ENCODE measurements at regions not wholly inside any gene's neighbourhood (a gene's known extent, or its start where the extent isn't known, plus 50 kb on each side); places are given as distances from the start of the nearest gene placed in this dataset.

DNA sequence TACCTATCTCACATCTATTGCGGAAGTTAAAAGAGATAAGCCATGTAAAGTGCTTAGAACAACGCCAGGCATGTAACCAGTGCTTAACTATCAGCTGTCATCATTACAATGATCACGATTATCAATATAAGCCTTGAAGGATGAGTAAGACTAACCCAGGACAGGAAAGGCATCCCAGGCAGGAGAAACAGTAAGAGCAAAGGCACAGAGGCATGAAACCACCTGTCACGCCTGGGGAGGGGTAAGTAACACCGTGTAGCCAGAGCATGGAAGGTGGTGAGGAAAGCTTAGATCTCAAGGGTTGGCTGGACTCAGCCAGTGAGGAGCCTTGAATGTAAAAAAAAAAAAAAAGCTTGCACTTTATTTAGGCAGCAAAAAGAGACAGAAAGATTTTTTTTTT lies 71.7 kb upstream of the NOCT start:
- ATAC-seq (no peak), DNase-seq (no peak)
- Histone ChIP-seq H3K27me3 (no peaks in the 10 kb centered on the region), H3K4me1 (no peaks in the 10 kb centered on the region), H3K4me3 (no peak overlapping the region), H3K36me3 (no peaks in the 10 kb centered on the region), H3K27ac (no peak overlapping the region), H3K9me3 (no peaks in the 10 kb centered on the region)
- 86 to 94% methylated on average over 5 of the region's 5 CpGs for WGBS, 2 donors
- intact Hi-C loops (cut with DNase I): no loop called here
- TF ChIP-seq, protein P1, sequence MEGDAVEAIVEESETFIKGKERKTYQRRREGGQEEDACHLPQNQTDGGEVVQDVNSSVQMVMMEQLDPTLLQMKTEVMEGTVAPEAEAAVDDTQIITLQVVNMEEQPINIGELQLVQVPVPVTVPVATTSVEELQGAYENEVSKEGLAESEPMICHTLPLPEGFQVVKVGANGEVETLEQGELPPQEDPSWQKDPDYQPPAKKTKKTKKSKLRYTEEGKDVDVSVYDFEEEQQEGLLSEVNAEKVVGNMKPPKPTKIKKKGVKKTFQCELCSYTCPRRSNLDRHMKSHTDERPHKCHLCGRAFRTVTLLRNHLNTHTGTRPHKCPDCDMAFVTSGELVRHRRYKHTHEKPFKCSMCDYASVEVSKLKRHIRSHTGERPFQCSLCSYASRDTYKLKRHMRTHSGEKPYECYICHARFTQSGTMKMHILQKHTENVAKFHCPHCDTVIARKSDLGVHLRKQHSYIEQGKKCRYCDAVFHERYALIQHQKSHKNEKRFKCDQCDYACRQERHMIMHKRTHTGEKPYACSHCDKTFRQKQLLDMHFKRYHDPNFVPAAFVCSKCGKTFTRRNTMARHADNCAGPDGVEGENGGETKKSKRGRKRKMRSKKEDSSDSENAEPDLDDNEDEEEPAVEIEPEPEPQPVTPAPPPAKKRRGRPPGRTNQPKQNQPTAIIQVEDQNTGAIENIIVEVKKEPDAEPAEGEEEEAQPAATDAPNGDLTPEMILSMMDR (IDR thresholded peaks at IDR 0.05): no peak

DNA sequence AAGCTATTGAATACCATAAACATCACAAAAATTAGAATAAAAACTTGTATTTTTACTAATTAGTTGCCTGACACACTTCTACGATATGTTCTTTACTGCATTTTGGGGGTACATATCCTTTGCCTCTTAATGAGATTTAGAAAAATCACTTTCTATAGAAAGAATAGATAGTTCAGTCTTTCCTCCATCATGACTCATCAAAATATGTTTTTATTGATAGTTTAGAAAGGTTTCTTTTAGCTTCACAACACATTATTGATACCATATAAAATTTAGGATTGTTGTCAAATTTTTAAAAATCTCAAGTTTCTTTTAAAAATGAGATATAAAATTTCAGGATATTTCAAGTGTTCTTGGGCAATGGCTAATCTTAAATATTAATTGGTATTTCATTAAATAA lies 74.5 kb upstream of the NOCT start:
- Histone ChIP-seq H3K27ac (no peak overlapping the region), H3K36me3 (no peaks in the 10 kb centered on the region), H3K27me3 (no peaks in the 10 kb centered on the region), H3K9me3 (no peaks in the 10 kb centered on the region), H3K4me1 (no peaks in the 10 kb centered on the region), H3K4me3 (no peak overlapping the region)
- intact Hi-C loops (cut with DNase I): no loop called here
- ATAC-seq (no peak), DNase-seq (no peak)
- TF ChIP-seq, protein P1 (IDR thresholded peaks at IDR 0.05): no peak
- WGBS, 2 donors: 92 to 95% methylated on average over 1 of the region's 1 CpG

DNA sequence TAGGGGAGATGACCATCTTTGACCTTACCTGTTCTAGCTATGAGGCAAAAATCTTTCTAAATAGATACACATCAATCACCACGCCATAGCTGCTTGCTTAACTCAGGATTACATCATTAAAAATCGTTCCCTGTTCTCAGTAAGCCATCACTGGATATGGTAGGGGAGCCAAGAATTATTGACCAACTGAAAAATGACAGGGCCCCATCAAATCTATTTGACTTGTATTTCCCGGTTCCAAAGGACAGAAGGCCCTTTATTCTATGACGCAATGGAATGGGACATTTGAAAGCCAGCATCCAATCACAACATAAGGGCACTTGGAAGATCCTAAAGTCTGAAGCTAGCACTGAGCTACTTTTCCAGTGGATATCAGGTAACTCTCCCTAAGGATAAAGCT lies 75.6 kb upstream of the NOCT start:
- Histone ChIP-seq H3K4me3 (no peak overlapping the region), H3K27ac (no peak overlapping the region), H3K9me3 (no peaks in the 10 kb centered on the region), H3K27me3 (no peaks in the 10 kb centered on the region), H3K36me3 (no peaks in the 10 kb centered on the region), H3K4me1 (no peaks in the 10 kb centered on the region)
- ATAC-seq: no peak
- no peak for DNase-seq
- intact Hi-C loops (cut with DNase I): no loop called here
- TF ChIP-seq, protein P1 (IDR thresholded peaks at IDR 0.05): no peak
- WGBS, 2 donors: 73 to 78% methylated on average over 4 of the region's 4 CpGs

DNA sequence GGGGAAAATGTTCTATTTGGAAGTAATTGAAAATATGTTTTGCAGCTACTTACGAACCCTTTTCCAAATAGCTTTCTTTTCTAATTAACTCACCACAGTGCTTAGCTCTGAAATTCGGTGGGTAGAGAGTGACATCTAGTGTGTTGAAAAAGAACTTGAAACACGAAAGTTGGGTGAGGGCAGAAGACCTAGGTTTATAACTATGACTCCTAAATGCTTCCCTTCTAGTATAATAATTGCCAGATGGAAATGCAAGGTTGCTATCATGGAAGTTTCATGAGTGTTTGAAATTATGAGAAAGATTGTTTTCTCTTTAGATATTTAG lies 77.3 kb upstream of the NOCT start:
- Histone ChIP-seq H3K27me3 (no peaks in the 10 kb centered on the region), H3K9me3 (no peaks in the 10 kb centered on the region), H3K36me3 (no peaks in the 10 kb centered on the region), H3K4me1 (no peaks in the 10 kb centered on the region), H3K4me3 (no peak overlapping the region), H3K27ac (no peak overlapping the region)
- TF ChIP-seq, protein P1 (IDR thresholded peaks at IDR 0.05): peak in 7 of 9 donors; percentile 43 to 68 (median 49)
- intact Hi-C loops (cut with DNase I): no loop called here
- WGBS, 2 donors: 7 to 14% methylated on average over 3 of the region's 3 CpGs
- ATAC-seq: peak in 6 of 8 donors; percentile 33 to 85 (median 74)
- DNase-seq: no peak

All from heart right ventricle (tissue), 16 donors.